GM10266 (cell line): ENCODE measurements at regions not wholly inside any gene's neighbourhood (a gene's known extent, or its start where the extent isn't known, plus 50 kb on each side); places are given as distances from the start of the nearest gene placed in this dataset.
"Not testable (repeated sequence)": the region's sequence is repeated elsewhere in the genome, so short reads cannot be mapped to it uniquely, and the experiment has no call there.

Experiments
- DNase-seq: peaks from one replicate; pipeline ENCODE4 v3.0.0; 2012; ENCODE audit errors: extremely low spot score
- TF ChIP-seq, protein P1 (sequence below): IDR thresholded peaks from 2 replicates; pipeline ENCODE4 v1.5.1; 2012; ENCODE audit warnings: mild to moderate bottlenecking, low read depth; ENCODE audit not compliant: control insufficient read depth, insufficient read depth; ENCODE audit errors: missing control alignments

GRCh38 chr3:51588724-51589123, 50.2 kb downstream of the RAD54L2 start:
- DNase-seq = no peak
- TF ChIP-seq, protein P1, sequence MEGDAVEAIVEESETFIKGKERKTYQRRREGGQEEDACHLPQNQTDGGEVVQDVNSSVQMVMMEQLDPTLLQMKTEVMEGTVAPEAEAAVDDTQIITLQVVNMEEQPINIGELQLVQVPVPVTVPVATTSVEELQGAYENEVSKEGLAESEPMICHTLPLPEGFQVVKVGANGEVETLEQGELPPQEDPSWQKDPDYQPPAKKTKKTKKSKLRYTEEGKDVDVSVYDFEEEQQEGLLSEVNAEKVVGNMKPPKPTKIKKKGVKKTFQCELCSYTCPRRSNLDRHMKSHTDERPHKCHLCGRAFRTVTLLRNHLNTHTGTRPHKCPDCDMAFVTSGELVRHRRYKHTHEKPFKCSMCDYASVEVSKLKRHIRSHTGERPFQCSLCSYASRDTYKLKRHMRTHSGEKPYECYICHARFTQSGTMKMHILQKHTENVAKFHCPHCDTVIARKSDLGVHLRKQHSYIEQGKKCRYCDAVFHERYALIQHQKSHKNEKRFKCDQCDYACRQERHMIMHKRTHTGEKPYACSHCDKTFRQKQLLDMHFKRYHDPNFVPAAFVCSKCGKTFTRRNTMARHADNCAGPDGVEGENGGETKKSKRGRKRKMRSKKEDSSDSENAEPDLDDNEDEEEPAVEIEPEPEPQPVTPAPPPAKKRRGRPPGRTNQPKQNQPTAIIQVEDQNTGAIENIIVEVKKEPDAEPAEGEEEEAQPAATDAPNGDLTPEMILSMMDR = no peak

GRCh38 chr3:51591231-51591630, 52.7 kb downstream of the RAD54L2 start:
- no peak for DNase-seq
- TF ChIP-seq, protein P1 = no peak

DNA sequence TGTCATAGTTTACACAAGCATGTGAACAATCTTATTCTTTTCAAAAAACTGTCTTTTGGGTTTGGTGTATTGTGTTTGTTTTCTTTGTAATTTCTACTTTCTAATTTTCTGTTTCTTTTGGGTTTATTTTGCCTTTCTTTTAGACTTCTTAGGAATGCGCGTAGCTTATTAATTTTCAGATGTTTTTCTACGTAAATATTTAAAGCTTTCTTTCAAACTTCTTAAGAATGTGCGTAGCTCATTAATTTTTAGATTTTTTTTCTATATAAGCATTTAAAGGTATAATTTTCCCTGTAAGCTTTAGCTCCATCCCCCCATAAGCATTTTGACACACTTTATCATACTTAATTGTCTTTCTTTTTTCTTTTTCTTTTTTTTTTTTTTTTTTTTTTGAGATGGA, 55.2 kb downstream of the RAD54L2 start:
- TF ChIP-seq, protein P1 = no peak
- no peak for DNase-seq

GRCh38 chr3:51599638-51600037, 61.1 kb downstream of the RAD54L2 start:
- DNase-seq = not testable (repeated sequence)

DNA sequence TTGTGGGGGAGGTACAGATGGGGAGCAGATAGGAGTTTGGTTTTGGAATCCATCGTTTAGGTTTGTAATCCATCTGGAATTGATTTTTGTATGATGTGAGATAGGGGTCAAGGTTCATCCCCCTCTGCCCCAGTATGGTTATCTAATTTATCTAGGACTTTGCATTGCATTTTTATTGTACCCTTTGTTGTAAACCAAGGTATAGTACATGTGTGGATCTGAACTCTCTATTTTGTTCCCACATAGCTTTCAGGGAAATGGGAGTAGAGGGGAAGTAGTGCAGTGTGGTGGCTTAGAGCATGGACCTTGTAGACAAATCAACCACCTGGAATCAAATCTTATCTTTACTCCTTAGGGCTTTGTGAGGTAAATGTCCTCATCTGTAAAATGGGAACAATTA, 65.7 kb downstream of the RAD54L2 start:
- DNase-seq = no peak
- TF ChIP-seq, protein P1 = no peak

DNA sequence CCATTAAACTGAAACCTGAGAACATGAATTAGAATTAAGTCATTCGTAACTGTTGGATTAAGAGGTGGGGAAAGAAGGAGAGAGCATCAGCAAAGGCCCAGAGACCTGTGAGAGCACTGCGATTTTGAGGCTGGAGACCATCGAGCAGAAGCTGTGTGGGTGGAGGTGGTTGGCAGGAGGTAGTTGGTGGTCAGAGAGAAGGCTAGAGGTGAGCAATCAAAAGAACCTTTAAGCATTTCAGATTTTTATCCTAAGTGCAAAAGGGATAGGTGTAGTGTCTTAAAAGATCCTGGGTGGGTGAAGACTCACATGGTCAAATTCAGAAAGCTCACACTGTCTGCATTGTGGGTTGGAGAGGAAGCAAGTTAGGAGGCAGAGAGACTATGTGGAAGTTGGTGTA, 65.1 kb upstream of the TEX264 start:
- peak; percentile 23 for DNase-seq
- TF ChIP-seq, protein P1 = no peak

DNA sequence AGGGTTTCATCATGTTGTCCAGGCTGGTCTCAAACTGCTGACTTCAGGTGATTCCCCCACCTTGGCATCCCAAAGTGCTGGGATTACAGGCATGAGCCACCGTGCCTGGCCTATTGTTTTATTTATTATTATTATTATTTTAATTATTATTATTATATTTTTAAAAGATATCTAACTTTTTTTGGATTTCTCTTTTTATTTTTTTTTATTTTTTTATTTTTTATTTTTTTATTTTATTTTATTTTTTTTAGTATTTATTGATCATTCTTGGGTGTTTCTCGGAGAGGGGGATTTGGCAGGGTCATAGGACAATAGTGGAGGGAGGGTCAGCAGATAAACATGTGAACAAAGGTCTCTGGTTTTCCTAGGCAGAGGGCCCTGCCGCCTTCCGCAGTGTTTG, 64.2 kb upstream of the TEX264 start:
- DNase-seq = not testable (repeated sequence)

DNA sequence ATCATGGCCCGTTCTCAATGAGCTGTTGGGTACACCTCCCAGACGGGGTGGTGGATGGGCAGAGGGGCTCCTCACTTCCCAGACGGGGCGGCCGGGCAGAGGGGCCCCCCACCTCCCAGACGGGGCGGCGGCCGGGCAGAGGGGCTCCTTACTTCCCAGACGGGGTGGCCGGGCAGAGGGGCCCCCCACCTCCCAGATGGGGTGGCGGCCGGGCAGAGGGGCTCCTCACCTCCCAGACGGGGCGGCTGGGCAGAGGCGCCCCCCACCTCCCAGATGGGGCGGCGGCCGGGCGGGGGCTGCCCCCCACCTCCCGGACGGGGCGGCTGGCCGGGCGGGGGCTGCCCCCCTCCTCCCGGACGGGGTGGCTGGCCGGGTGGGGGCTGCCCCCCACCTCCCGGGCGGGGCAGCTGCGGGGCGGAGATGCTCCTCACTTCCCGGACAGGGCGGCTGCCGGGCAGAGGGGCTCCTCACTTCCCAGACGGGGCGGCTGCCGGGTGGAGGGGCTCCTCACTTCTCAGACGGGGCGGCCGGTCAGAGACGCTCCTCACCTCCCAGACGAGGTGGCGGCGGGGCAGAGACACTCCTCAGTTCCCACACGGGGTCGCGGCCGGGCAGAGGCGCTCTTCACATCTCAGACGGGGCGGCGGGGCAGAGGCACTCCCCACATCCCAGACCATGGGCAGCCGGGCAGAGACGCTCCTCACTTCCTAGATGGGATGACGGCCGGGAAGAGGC, 63.3 kb upstream of the TEX264 start:
- not testable (repeated sequence) for DNase-seq

DNA sequence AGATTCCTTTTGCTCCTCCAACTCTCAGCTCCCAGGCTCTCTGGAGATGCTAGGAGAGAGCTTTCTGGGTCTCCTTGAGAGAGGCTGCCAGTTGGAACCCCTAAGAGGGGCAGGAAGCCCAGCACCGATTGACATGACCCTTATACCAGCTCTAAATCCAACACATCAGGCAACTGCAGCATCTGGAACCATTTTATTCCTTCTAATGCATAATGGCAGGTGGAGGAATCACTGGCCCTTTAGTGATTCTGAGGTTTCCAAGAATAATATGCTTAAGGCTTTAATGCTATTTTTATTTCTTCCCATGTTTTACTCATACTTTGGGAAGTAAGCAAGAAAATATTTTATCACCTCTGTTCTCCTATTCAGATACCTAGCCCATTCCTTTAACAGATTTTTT, 60.3 kb upstream of the TEX264 start:
- TF ChIP-seq, protein P1 = no peak
- DNase-seq = no peak
